Ascending aorta (tissue), 2 donors: ENCODE measurements at regions not wholly inside any gene's neighbourhood (a gene's known extent, or its start where the extent isn't known, plus 50 kb on each side); places are given as distances from the start of the nearest gene placed in this dataset.

Experiments
- DNase-seq, 2 donors: peaks; one replicate each; pipeline ENCODE4 v3.0.0-alpha.2; 2019; ENCODE audit warnings: low spot score in 2 of 2
- H3K27ac ChIP-seq, 2 donors: fragments of 200-600 bp; sonication (generic); one replicate each; pipeline ENCODE4 v1.5.1; 2016 to 2017; ENCODE audit warnings: mild to moderate bottlenecking in 1 of 2
- H3K27me3 ChIP-seq: fragments of 200-600 bp; sonication (generic); one replicate; pipeline ENCODE4 v1.5.1; 2017
- H3K36me3 ChIP-seq, 2 donors: fragments of 200-600 bp; sonication (generic); one replicate each; pipeline ENCODE4 v1.5.1; 2016
- H3K4me1 ChIP-seq, 2 donors: fragments of 200-600 bp; sonication (generic); one replicate each; pipeline ENCODE4 v1.5.1; 2016 to 2017; ENCODE audit warnings: mild to moderate bottlenecking in 1 of 2
- H3K4me3 ChIP-seq, 2 donors: fragments of 200-600 bp; sonication (generic); one replicate each; pipeline ENCODE4 v1.5.1; 2016 to 2017; ENCODE audit warnings: mild to moderate bottlenecking in 1 of 2
- H3K9me3 ChIP-seq, 2 donors: fragments of 200-600 bp; sonication (generic); one replicate each; pipeline ENCODE4 v1.5.1; 2016
- CTCF ChIP-seq, 3 experiments: fragments of 200-600 bp in 2 of 3; fragments of 450-650 bp in 1 of 3; sonication (generic) in 2 of 3; IDR thresholded peaks; one replicate each; pipeline ENCODE4 v1.5.1; 2016 to 2019; ENCODE audit warnings: antibody characterized with exemption in 3 of 3, mild to moderate bottlenecking in 1 of 3, moderate library complexity in 1 of 3
- intact Hi-C: fragments of 100-400 bp; cut with DNase I; formaldehyde crosslinking; loops from one replicate; pipeline ENCODE4 v1.15.1; 2023

GRCh38 chr21:31470896-31471694 is 127.0 kb upstream of the TIAM1 start:
- no peaks in the 10 kb centered on the region for H3K27me3 ChIP-seq
- intact Hi-C loops: no loop called here
- H3K9me3 ChIP-seq: no peaks in the 10 kb centered on the region
- no peak for TF ChIP-seq CTCF (IDR thresholded peaks at IDR 0.05)
- no peak for DNase-seq
- no peak overlapping the region for H3K27ac ChIP-seq
- H3K4me1 ChIP-seq: no peaks in the 10 kb centered on the region
- H3K36me3 ChIP-seq: no peaks in the 10 kb centered on the region
- no peak overlapping the region for H3K4me3 ChIP-seq

DNA sequence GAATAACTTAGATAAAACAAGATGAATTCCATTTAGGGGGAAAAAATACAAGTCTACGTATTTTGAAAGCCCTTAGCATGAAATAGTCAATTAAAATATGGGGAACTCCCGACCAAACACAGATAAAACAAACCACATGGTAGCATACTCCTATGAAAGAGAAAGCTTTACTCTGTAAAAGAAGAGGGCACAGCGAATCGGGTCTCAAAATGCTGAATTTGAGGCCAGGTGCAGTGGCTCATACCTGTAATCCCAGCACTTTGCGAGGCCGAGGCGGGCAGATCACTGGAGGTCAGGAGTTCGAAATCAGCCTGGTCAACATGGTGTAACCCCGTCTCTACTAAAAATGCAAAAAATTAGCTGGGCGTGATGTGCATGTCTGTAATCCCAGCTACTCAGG is 116.9 kb upstream of the TIAM1 start:
- Histone ChIP-seq H3K27me3 (no peaks in the 10 kb centered on the region), H3K27ac (no peak overlapping the region), H3K4me3 (no peak overlapping the region), H3K4me1 (no peaks in the 10 kb centered on the region), H3K9me3 (no peaks in the 10 kb centered on the region), H3K36me3 (no peaks in the 10 kb centered on the region)
- no peak for DNase-seq
- TF ChIP-seq CTCF (IDR thresholded peaks at IDR 0.05): no peak
- intact Hi-C loops: no loop called here

- Histone ChIP-seq H3K4me3 (no peak overlapping the region), H3K27me3 (no peaks in the 10 kb centered on the region), H3K27ac (no peak overlapping the region), H3K36me3 (no peaks in the 10 kb centered on the region), H3K4me1 (no peaks in the 10 kb centered on the region), H3K9me3 (no peaks in the 10 kb centered on the region)
- DNase-seq: no peak
- TF ChIP-seq CTCF (IDR thresholded peaks at IDR 0.05): no peak
- intact Hi-C loops: no loop called here
Measured at GRCh38 chr21:31459457-31459856, 115.4 kb upstream of the TIAM1 start.

- Histone ChIP-seq H3K36me3 (no peaks in the 10 kb centered on the region), H3K9me3 (no peaks in the 10 kb centered on the region), H3K27ac (no peak overlapping the region), H3K27me3 (no peaks in the 10 kb centered on the region), H3K4me1 (no peaks in the 10 kb centered on the region), H3K4me3 (no peak overlapping the region)
- intact Hi-C loops: no loop called here
- no peak for TF ChIP-seq CTCF (IDR thresholded peaks at IDR 0.05)
- no peak for DNase-seq
Measured at GRCh38 chr21:31457675-31458074, 113.6 kb upstream of the TIAM1 start.

- TF ChIP-seq CTCF (IDR thresholded peaks at IDR 0.05): no peak
- no peaks in the 10 kb centered on the region for H3K27me3 ChIP-seq
- no peak overlapping the region for H3K4me3 ChIP-seq
- no peak overlapping the region for H3K27ac ChIP-seq
- intact Hi-C loops: no loop called here
- no peaks in the 10 kb centered on the region for H3K36me3 ChIP-seq
- H3K4me1 ChIP-seq: no peaks in the 10 kb centered on the region
- H3K9me3 ChIP-seq: no peaks in the 10 kb centered on the region
- DNase-seq: no peak
Measured at GRCh38 chr21:31456201-31456600, 112.1 kb upstream of the TIAM1 start.

DNA sequence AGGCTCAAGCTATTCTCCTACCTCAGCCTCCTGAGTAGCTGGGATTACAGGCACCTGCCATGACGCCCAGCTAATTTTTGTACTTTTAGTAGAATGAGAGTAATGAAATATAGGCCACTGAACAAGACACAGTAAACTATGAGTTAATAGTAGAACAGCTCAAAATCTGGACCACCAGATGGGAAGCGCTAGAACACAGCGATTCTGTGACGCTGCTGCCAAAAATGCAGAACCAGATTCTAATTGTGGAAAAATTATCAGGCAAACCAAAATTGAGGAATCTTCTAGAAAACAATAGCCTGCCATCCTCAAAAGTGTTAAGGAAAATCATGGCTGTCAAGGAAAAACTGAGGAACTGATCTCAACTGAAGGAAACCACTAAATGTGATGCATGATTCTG is 111.4 kb upstream of the TIAM1 start:
- no peak for DNase-seq
- intact Hi-C loops: no loop called here
- Histone ChIP-seq H3K27me3 (no peaks in the 10 kb centered on the region), H3K4me3 (no peak overlapping the region), H3K27ac (no peak overlapping the region), H3K4me1 (no peaks in the 10 kb centered on the region), H3K36me3 (no peaks in the 10 kb centered on the region), H3K9me3 (no peaks in the 10 kb centered on the region)
- TF ChIP-seq CTCF (IDR thresholded peaks at IDR 0.05): no peak
